ENCODE measurements at regions not wholly inside any gene's neighbourhood (a gene's known extent, or its start where the extent isn't known, plus 50 kb on each side); places are given as distances from the start of the nearest gene placed in this dataset.

GRCh38 chr2:108067820-108068405 lies 81.6 kb downstream of the SLC5A7 start:
- no peaks in the 10 kb centered on the region for H3K27me3 ChIP-seq
- no peaks in the 10 kb centered on the region for H3K4me1 ChIP-seq
- no peak for DNase-seq (ENCODE audit: low spot score)
- no peaks in the 10 kb centered on the region for H3K9me3 ChIP-seq
- H3K36me3 ChIP-seq: no peaks in the 10 kb centered on the region
- H3K27ac ChIP-seq: no peak overlapping the region
- TF ChIP-seq CTCF (IDR thresholded peaks at IDR 0.05): no peak
- H3K4me3 ChIP-seq: no peak overlapping the region

GRCh38 chr2:108069515-108070310 lies 83.4 kb downstream of the SLC5A7 start:
- Histone ChIP-seq H3K9me3 (no peaks in the 10 kb centered on the region), H3K4me3 (no peak overlapping the region), H3K4me1 (no peaks in the 10 kb centered on the region), H3K36me3 (no peaks in the 10 kb centered on the region), H3K27me3 (no peaks in the 10 kb centered on the region), H3K27ac (no peak overlapping the region)
- DNase-seq (ENCODE audit: low spot score): no peak
- TF ChIP-seq CTCF (IDR thresholded peaks at IDR 0.05): no peak

GRCh38 chr2:108073415-108074072 lies 87.2 kb downstream of the SLC5A7 start:
- Histone ChIP-seq H3K27me3 (no peaks in the 10 kb centered on the region), H3K27ac (no peak overlapping the region), H3K4me1 (no peaks in the 10 kb centered on the region), H3K36me3 (no peaks in the 10 kb centered on the region), H3K4me3 (no peak overlapping the region), H3K9me3 (no peaks in the 10 kb centered on the region)
- TF ChIP-seq CTCF (IDR thresholded peaks at IDR 0.05): no peak
- DNase-seq (ENCODE audit: low spot score): no peak

GRCh38 chr2:108074150-108074549 lies 87.8 kb downstream of the SLC5A7 start:
- no peak for DNase-seq (ENCODE audit: low spot score)
- Histone ChIP-seq H3K9me3 (no peaks in the 10 kb centered on the region), H3K27me3 (no peaks in the 10 kb centered on the region), H3K36me3 (no peaks in the 10 kb centered on the region), H3K4me3 (no peak overlapping the region), H3K27ac (no peak overlapping the region), H3K4me1 (no peaks in the 10 kb centered on the region)
- TF ChIP-seq CTCF (IDR thresholded peaks at IDR 0.05): no peak

- TF ChIP-seq CTCF (IDR thresholded peaks at IDR 0.05): no peak
- no peaks in the 10 kb centered on the region for H3K9me3 ChIP-seq
- H3K27ac ChIP-seq: no peak overlapping the region
- H3K36me3 ChIP-seq: no peaks in the 10 kb centered on the region
- DNase-seq (ENCODE audit: low spot score): no peak
- H3K4me1 ChIP-seq: no peaks in the 10 kb centered on the region
- no peak overlapping the region for H3K4me3 ChIP-seq
- H3K27me3 ChIP-seq: no peaks in the 10 kb centered on the region
Observed at GRCh38 chr2:108074946-108075345, 88.6 kb downstream of the SLC5A7 start.

Data from right atrium auricular region (tissue), 2 donors.